Spinal cord (tissue), 9 donors: ENCODE measurements at regions not wholly inside any gene's neighbourhood (a gene's known extent, or its start where the extent isn't known, plus 50 kb on each side); places are given as distances from the start of the nearest gene placed in this dataset.

Source experiments
- DNase-seq, 6 donors: peaks; one replicate each; pipeline versions ENCODE4 v3.0.0 to v3.0.0-alpha.2; 2013 to 2015; ENCODE audit warnings: low spot score in 6 of 6, low read depth in 4 of 6
- H3K27ac ChIP-seq: one replicate; pipeline ENCODE4 v1.5.1; 2013; ENCODE audit warnings: low read depth, low read length, control low read depth
- H3K27me3 ChIP-seq: one replicate; pipeline ENCODE4 v1.6.1; 2013; ENCODE audit warnings: low read length; ENCODE audit not compliant: control insufficient read depth, insufficient read depth
- H3K36me3 ChIP-seq: one replicate; pipeline ENCODE4 v1.6.1; 2013; ENCODE audit warnings: low read length; ENCODE audit not compliant: control insufficient read depth, insufficient read depth
- H3K4me1 ChIP-seq: one replicate; pipeline ENCODE4 v1.6.1; 2013; ENCODE audit warnings: low read length; ENCODE audit not compliant: control insufficient read depth, insufficient read depth
- H3K4me3 ChIP-seq: one replicate; pipeline ENCODE4 v1.5.1; 2013; ENCODE audit warnings: low read depth, low read length, control low read depth
- H3K9me3 ChIP-seq: one replicate; pipeline ENCODE4 v1.6.1; 2013; ENCODE audit warnings: low read length; ENCODE audit not compliant: control insufficient read depth, insufficient read depth
- WGBS: methylation state at CpG from one replicate; pipeline ENCODE4 v1.1.5; 2013; ENCODE audit warnings: missing lambda C conversion rate; ENCODE audit not compliant: insufficient coverage; 5-methylcytosine and 5-hydroxymethylcytosine counted together
- donor health status: healthy.

- no peaks in the 10 kb centered on the region for H3K4me1 ChIP-seq
- DNase-seq, result no peak
- H3K27me3 ChIP-seq, result no peaks in the 10 kb centered on the region
- H3K4me3 ChIP-seq, result no peak overlapping the region
- no peaks in the 10 kb centered on the region for H3K9me3 ChIP-seq
- WGBS, result 93% methylated on average over 11 of the region's 21 CpGs
- no peaks in the 10 kb centered on the region for H3K36me3 ChIP-seq
- H3K27ac ChIP-seq, result no peak overlapping the region
Measured at GRCh38 chr4:174586651-174587050, 64.4 kb upstream of the HPGD start.

GRCh38 chr4:174583056-174583455 lies 60.8 kb upstream of the HPGD start:
- WGBS, result 71% methylated on average over 1 of the region's 3 CpGs
- Histone ChIP-seq H3K27ac (no peak overlapping the region), H3K4me3 (no peak overlapping the region), H3K9me3 (no peaks in the 10 kb centered on the region), H3K4me1 (no peaks in the 10 kb centered on the region), H3K27me3 (no peaks in the 10 kb centered on the region), H3K36me3 (no peaks in the 10 kb centered on the region)
- no peak for DNase-seq

GRCh38 chr4:174582463-174582862 lies 60.2 kb upstream of the HPGD start:
- 92% methylated on average over 2 of the region's 5 CpGs for WGBS

GRCh38 chr4:174581901-174582300 lies 59.6 kb upstream of the HPGD start:
- H3K27ac ChIP-seq, result no peak overlapping the region
- no peaks in the 10 kb centered on the region for H3K27me3 ChIP-seq
- no CpG with 5 or more reads among the region's 1 CpG for WGBS
- H3K36me3 ChIP-seq, result no peaks in the 10 kb centered on the region
- no peaks in the 10 kb centered on the region for H3K4me1 ChIP-seq
- DNase-seq, result no peak
- no peak overlapping the region for H3K4me3 ChIP-seq
- H3K9me3 ChIP-seq, result no peaks in the 10 kb centered on the region

More at GRCh38 chr4:174582463-174582862, 60.2 kb upstream of the HPGD start:
- no peaks in the 10 kb centered on the region for H3K4me1 ChIP-seq
- H3K9me3 ChIP-seq, result no peaks in the 10 kb centered on the region
- H3K4me3 ChIP-seq, result no peak overlapping the region
- H3K27ac ChIP-seq, result no peak overlapping the region
- H3K27me3 ChIP-seq, result no peaks in the 10 kb centered on the region
- no peak for DNase-seq
- H3K36me3 ChIP-seq, result no peaks in the 10 kb centered on the region

GRCh38 chr4:174580597-174580996 lies 58.3 kb upstream of the HPGD start:
- no peak overlapping the region for H3K4me3 ChIP-seq
- no peaks in the 10 kb centered on the region for H3K9me3 ChIP-seq
- DNase-seq, result no peak
- H3K27ac ChIP-seq, result no peak overlapping the region
- no peaks in the 10 kb centered on the region for H3K27me3 ChIP-seq
- H3K4me1 ChIP-seq, result no peaks in the 10 kb centered on the region
- H3K36me3 ChIP-seq, result no peaks in the 10 kb centered on the region
- no CpG with 5 or more reads among the region's 2 CpGs for WGBS

- Histone ChIP-seq H3K4me1 (no peaks in the 10 kb centered on the region), H3K4me3 (no peak overlapping the region), H3K27ac (no peak overlapping the region), H3K36me3 (no peaks in the 10 kb centered on the region), H3K9me3 (no peaks in the 10 kb centered on the region), H3K27me3 (no peaks in the 10 kb centered on the region)
- WGBS, result 79% methylated on average over 2 of the region's 3 CpGs
- DNase-seq, result peak in 1 of 6 donors; percentile 4
Measured at GRCh38 chr4:174579421-174579820, 57.1 kb upstream of the HPGD start.

GRCh38 chr4:174578366-174578765 lies 56.1 kb upstream of the HPGD start:
- H3K9me3 ChIP-seq, result no peaks in the 10 kb centered on the region
- H3K4me3 ChIP-seq, result no peak overlapping the region
- H3K4me1 ChIP-seq, result no peaks in the 10 kb centered on the region
- no peaks in the 10 kb centered on the region for H3K27me3 ChIP-seq
- DNase-seq, result no peak
- WGBS, result 80% methylated on average over 1 of the region's 1 CpG
- no peak overlapping the region for H3K27ac ChIP-seq
- no peaks in the 10 kb centered on the region for H3K36me3 ChIP-seq

GRCh38 chr4:174575436-174575835 lies 53.1 kb upstream of the HPGD start:
- H3K27me3 ChIP-seq, result no peaks in the 10 kb centered on the region
- WGBS, result 100% methylated on average over 1 of the region's 2 CpGs
- H3K36me3 ChIP-seq, result no peaks in the 10 kb centered on the region
- H3K4me3 ChIP-seq, result no peak overlapping the region
- no peaks in the 10 kb centered on the region for H3K4me1 ChIP-seq
- no peak for DNase-seq
- H3K9me3 ChIP-seq, result no peaks in the 10 kb centered on the region
- no peak overlapping the region for H3K27ac ChIP-seq
